Inflammatory macrophage treated with lipopolysaccharide for 4 hours (primary cell): ENCODE measurements at regions not wholly inside any gene's neighbourhood (a gene's known extent, or its start where the extent isn't known, plus 50 kb on each side); places are given as distances from the start of the nearest gene placed in this dataset.

Experiments
- DNase-seq: peaks from one replicate; pipeline ENCODE4 v3.0.0-alpha.2; 2020

- no peak for DNase-seq
Measured at GRCh38 chr14:41403360-41403759, 203.3 kb upstream of the LRFN5 start.

- no peak for DNase-seq
Measured at GRCh38 chr14:41397926-41398325, 208.8 kb upstream of the LRFN5 start.

GRCh38 chr14:41393512-41393911, 213.2 kb upstream of the LRFN5 start:
- DNase-seq = no peak

GRCh38 chr14:41392226-41392625, 214.4 kb upstream of the LRFN5 start:
- DNase-seq = no peak

- DNase-seq = no peak
Measured at GRCh38 chr14:41389355-41389754, 217.3 kb upstream of the LRFN5 start.

GRCh38 chr14:41385797-41386196, 220.9 kb upstream of the LRFN5 start:
- DNase-seq = no peak

- DNase-seq = no peak
Measured at GRCh38 chr14:41380017-41380416, 226.7 kb upstream of the LRFN5 start.

- DNase-seq = no peak
Measured at GRCh38 chr14:41378526-41378925, 228.2 kb upstream of the LRFN5 start.

GRCh38 chr14:41377932-41378331, 228.7 kb upstream of the LRFN5 start:
- no peak for DNase-seq

GRCh38 chr14:41374092-41374491, 232.6 kb upstream of the LRFN5 start:
- no peak for DNase-seq

GRCh38 chr14:41362139-41362538, 244.5 kb upstream of the LRFN5 start:
- no peak for DNase-seq

GRCh38 chr14:41360126-41360525, 246.6 kb upstream of the LRFN5 start:
- DNase-seq = no peak

- DNase-seq = no peak
Measured at GRCh38 chr14:41355866-41356265, 250.8 kb upstream of the LRFN5 start.

- DNase-seq = no peak
Measured at GRCh38 chr14:41350476-41350875, 256.2 kb upstream of the LRFN5 start.

- no peak for DNase-seq
Measured at GRCh38 chr14:41349289-41349910, 257.3 kb upstream of the LRFN5 start.

GRCh38 chr14:41343857-41344256, 262.8 kb upstream of the LRFN5 start:
- no peak for DNase-seq

GRCh38 chr14:41313196-41313595, 293.5 kb upstream of the LRFN5 start:
- DNase-seq = no peak

GRCh38 chr14:41303506-41303905, 303.2 kb upstream of the LRFN5 start:
- no peak for DNase-seq

- DNase-seq = no peak
Measured at GRCh38 chr14:41302776-41303175, 303.9 kb upstream of the LRFN5 start.

- DNase-seq = no peak
Measured at GRCh38 chr14:41299924-41300323, 306.8 kb upstream of the LRFN5 start.

GRCh38 chr14:41298328-41298690, 308.4 kb upstream of the LRFN5 start:
- no peak for DNase-seq

GRCh38 chr14:41297576-41298327, 308.9 kb upstream of the LRFN5 start:
- DNase-seq = no peak

GRCh38 chr14:41295734-41296133, 310.9 kb upstream of the LRFN5 start:
- no peak for DNase-seq

GRCh38 chr14:41289025-41289424, 317.7 kb upstream of the LRFN5 start:
- no peak for DNase-seq

- DNase-seq = no peak
Measured at GRCh38 chr14:41285186-41285748, 321.4 kb upstream of the LRFN5 start.
